Natural killer cell (primary cell): ENCODE measurements at regions not wholly inside any gene's neighbourhood (a gene's known extent, or its start where the extent isn't known, plus 50 kb on each side); places are given as distances from the start of the nearest gene placed in this dataset.

ENCODE experiments used
- ATAC-seq, 3 donors: fragments of 150-1000 bp in 2 of 3; fragments of 200-7000 bp in 1 of 3; cut with Tn5 transposase; 1 replicate in 1 of 3; 2 replicates in 2 of 3; pipeline ENCODE4 v1.10.0; 2021; ENCODE audit warnings: mild to moderate bottlenecking in 2 of 3, moderate library complexity in 2 of 3
- DNase-seq, 2 donors: peaks; one replicate each; pipeline versions ENCODE4 v3.0.0 to v3.0.0-alpha.2; 2013 to 2021; ENCODE audit warnings: mixed read lengths in 1 of 2
- H3K27ac ChIP-seq: one replicate; pipeline ENCODE4 v1.5.1; 2013; ENCODE audit warnings: mild to moderate bottlenecking, low read length
- H3K27me3 ChIP-seq: one replicate; pipeline ENCODE4 v1.6.1; 2013; ENCODE audit warnings: low read length; ENCODE audit not compliant: control insufficient read depth, insufficient read depth
- H3K36me3 ChIP-seq: one replicate; pipeline ENCODE4 v1.6.1; 2013; ENCODE audit warnings: low read length; ENCODE audit not compliant: control insufficient read depth, insufficient read depth
- H3K4me1 ChIP-seq: one replicate; pipeline ENCODE4 v1.6.1; 2013; ENCODE audit warnings: low read length; ENCODE audit not compliant: control insufficient read depth, insufficient read depth
- H3K4me3 ChIP-seq: one replicate; pipeline ENCODE4 v1.5.1; 2013; ENCODE audit warnings: low read length
- H3K9me3 ChIP-seq: one replicate; pipeline ENCODE4 v1.6.1; 2013; ENCODE audit warnings: low read length; ENCODE audit not compliant: control insufficient read depth, insufficient read depth
- H3K27ac Mint-ChIP-seq, 2 donors: one replicate each; pipeline ENCODE4 v1.8.0; 2022; ENCODE audit warnings: mild to moderate bottlenecking in 2 of 2, mixed read lengths in 2 of 2, moderate library complexity in 1 of 2
- H3K27me3 Mint-ChIP-seq, 2 donors: one replicate each; pipeline ENCODE4 v1.8.0; 2022; ENCODE audit warnings: low read depth in 2 of 2, mixed read lengths in 2 of 2
- H3K36me3 Mint-ChIP-seq: one replicate; pipeline ENCODE4 v1.8.0; 2022; ENCODE audit warnings: mixed read lengths
- H3K4me1 Mint-ChIP-seq, 2 donors: one replicate each; pipeline ENCODE4 v1.8.0; 2022; ENCODE audit warnings: mixed read lengths in 2 of 2
- H3K4me3 Mint-ChIP-seq: one replicate; pipeline ENCODE4 v1.8.0; 2022; ENCODE audit warnings: mild to moderate bottlenecking, moderate library complexity, mixed read lengths
- H3K9me3 Mint-ChIP-seq, 2 donors: one replicate each; pipeline ENCODE4 v1.8.0; 2022; ENCODE audit warnings: mixed read lengths in 2 of 2
- WGBS: methylation state at CpG from one replicate; pipeline ENCODE4 v1.1.7; 2013; ENCODE audit warnings: missing lambda C conversion rate; ENCODE audit not compliant: insufficient coverage; 5-methylcytosine and 5-hydroxymethylcytosine counted together
- intact Hi-C: fragments of 100-400 bp; cut with micrococcal nuclease; formaldehyde crosslinking; loops from one replicate; pipeline ENCODE4 v1.14.2; 2022
- TF ChIP-seq, protein P1 (sequence below): fragments of 200-600 bp; IDR thresholded peaks from one replicate; pipeline ENCODE4 v1.8.0; 2022; ENCODE audit warnings: antibody characterized with exemption

DNA sequence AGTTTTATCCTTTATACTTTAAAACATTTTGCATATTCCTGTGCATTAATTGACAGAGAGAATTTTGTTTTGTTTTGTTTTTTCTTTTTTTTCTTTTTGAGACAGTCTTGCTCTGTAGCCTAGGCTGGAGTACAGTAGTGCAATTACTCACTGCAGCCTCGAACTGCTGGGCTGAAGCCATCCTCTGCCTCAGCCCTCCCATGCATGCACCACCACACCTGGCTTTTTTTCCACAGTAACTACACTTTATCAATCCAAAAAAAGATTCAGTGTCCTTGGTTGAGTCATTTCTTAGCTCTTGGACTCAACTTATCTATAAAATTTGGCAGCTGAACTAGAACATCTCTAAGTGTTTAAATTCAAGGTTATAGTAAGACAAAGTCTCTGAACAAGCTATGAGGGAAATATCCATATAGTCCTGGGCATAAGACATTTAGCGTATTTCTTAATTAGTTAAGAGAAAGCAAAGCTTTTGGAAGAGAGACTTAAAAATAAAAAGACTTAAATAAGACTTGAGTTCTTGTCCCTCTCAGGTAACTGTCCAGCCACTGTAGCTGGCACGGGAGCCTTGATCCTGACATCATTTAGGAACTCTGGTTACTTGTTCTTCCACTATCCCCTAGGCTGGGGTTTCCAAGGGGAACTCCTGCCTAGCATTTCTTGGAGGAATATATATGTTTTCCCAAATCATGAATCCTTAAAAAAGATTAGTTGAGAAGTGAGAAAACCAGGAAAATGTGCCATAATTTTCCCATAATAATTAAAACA lies 300.1 kb downstream of the HACE1 start:
- H3K4me1 ChIP-seq, result no peaks in the 10 kb centered on the region
- TF ChIP-seq, protein P1, sequence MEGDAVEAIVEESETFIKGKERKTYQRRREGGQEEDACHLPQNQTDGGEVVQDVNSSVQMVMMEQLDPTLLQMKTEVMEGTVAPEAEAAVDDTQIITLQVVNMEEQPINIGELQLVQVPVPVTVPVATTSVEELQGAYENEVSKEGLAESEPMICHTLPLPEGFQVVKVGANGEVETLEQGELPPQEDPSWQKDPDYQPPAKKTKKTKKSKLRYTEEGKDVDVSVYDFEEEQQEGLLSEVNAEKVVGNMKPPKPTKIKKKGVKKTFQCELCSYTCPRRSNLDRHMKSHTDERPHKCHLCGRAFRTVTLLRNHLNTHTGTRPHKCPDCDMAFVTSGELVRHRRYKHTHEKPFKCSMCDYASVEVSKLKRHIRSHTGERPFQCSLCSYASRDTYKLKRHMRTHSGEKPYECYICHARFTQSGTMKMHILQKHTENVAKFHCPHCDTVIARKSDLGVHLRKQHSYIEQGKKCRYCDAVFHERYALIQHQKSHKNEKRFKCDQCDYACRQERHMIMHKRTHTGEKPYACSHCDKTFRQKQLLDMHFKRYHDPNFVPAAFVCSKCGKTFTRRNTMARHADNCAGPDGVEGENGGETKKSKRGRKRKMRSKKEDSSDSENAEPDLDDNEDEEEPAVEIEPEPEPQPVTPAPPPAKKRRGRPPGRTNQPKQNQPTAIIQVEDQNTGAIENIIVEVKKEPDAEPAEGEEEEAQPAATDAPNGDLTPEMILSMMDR, result no peak
- no peaks in the 10 kb centered on the region for H3K9me3 ChIP-seq
- Mint-ChIP-seq H3K4me1 (no peaks in the 10 kb centered on the region), H3K27ac (no peak overlapping the region), H3K9me3 (no peaks in the 10 kb centered on the region), H3K27me3 (no peaks in the 10 kb centered on the region), H3K4me3 (no peak overlapping the region), H3K36me3 (no peaks in the 10 kb centered on the region)
- H3K27me3 ChIP-seq, result no peaks in the 10 kb centered on the region
- no peak overlapping the region for H3K4me3 ChIP-seq
- no peak for ATAC-seq
- no peak for DNase-seq
- intact Hi-C loops, result no loop called here
- WGBS, result 85% methylated on average over 3 of the region's 3 CpGs
- H3K36me3 ChIP-seq, result no peaks in the 10 kb centered on the region
- no peak overlapping the region for H3K27ac ChIP-seq

DNA sequence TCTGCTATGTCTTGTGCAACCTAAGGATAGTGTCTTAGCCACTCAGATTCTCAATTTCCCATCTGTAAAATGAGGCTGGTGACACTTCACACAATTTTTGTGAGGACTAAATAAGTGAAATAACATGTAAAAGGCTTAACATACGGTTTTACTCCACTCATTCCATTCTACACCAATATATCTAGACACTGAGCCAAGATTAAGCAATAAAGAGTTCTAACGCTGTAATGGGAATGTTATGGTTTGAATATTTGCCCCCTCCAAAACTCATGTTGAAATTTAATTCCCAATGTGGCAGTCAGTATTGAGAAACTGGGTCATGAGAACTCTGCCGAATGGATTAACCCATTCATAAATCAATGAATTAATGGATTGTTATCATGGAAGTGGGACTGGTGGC lies 301.0 kb downstream of the HACE1 start:
- Histone ChIP-seq H3K4me3 (no peak overlapping the region), H3K27me3 (no peaks in the 10 kb centered on the region), H3K9me3 (no peaks in the 10 kb centered on the region), H3K36me3 (no peaks in the 10 kb centered on the region), H3K4me1 (no peaks in the 10 kb centered on the region), H3K27ac (no peak overlapping the region)
- H3K36me3 Mint-ChIP-seq, result no peaks in the 10 kb centered on the region
- no peak overlapping the region for H3K4me3 Mint-ChIP-seq
- no peaks in the 10 kb centered on the region for H3K27me3 Mint-ChIP-seq
- DNase-seq (no peak), ATAC-seq (no peak)
- TF ChIP-seq, protein P1, result no peak
- no peaks in the 10 kb centered on the region for H3K9me3 Mint-ChIP-seq
- intact Hi-C loops, result no loop called here
- H3K27ac Mint-ChIP-seq, result no peak overlapping the region
- no peaks in the 10 kb centered on the region for H3K4me1 Mint-ChIP-seq
- WGBS, result no CpG with 5 or more reads among the region's 3 CpGs

DNA sequence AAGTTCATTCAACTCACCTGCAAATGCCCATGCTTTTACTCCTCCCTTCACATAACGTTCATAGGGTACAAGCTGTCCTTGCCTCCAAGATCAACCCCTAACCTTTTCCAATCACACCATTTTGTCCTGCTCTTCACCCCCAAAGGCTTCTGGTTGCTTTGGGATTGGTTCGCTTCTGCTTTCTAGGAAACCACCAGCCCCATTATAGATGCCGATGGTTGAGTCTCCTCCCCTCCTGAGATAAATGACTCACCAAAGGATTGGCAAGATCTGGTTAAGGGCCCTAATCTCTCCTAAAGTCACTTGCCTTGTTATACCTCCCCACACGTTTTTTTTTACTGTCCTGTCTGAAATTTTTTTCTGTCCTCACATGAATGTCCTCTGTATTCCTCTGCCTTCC lies 311.4 kb downstream of the HACE1 start:
- H3K9me3 Mint-ChIP-seq, result peaks cover 2 to 5% of the 10 kb centered on the region in 2 donors
- H3K9me3 ChIP-seq, result no peaks in the 10 kb centered on the region
- no peak overlapping the region for H3K4me3 Mint-ChIP-seq
- no peaks in the 10 kb centered on the region for H3K36me3 ChIP-seq
- no peaks in the 10 kb centered on the region for H3K4me1 Mint-ChIP-seq
- no peak overlapping the region for H3K4me3 ChIP-seq
- TF ChIP-seq, protein P1, result no peak
- H3K27me3 ChIP-seq, result no peaks in the 10 kb centered on the region
- 75% methylated on average over 4 of the region's 4 CpGs for WGBS
- ATAC-seq (no peak), DNase-seq (no peak)
- H3K4me1 ChIP-seq, result no peaks in the 10 kb centered on the region
- intact Hi-C loops, result no loop called here
- no peaks in the 10 kb centered on the region for H3K36me3 Mint-ChIP-seq
- H3K27ac ChIP-seq, result no peak overlapping the region
- H3K27ac Mint-ChIP-seq, result no peak overlapping the region
- H3K27me3 Mint-ChIP-seq, result peaks cover 0 to 5% of the 10 kb centered on the region in 2 donors

DNA sequence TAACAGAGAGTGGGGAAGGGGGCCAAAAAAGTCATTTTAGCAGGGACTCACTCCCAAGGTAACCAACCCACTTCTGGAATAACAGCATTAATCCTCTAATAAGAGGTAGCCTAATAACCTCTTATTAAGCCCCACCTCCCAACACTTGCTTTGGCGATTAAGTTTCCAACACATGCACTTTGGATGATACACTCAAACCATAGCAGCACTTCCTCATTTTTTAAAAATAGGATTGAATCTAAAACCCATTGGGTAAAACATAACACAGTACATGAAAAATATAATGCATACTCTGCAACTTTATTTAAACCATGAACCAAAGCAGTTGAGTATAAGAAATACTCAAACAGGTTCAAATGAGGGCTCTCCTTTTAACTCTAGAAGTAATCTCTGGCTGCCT lies 318.3 kb downstream of the HACE1 start:
- 10% methylated on average over 1 of the region's 1 CpG for WGBS
- TF ChIP-seq, protein P1, result no peak
- Histone ChIP-seq H3K9me3 (no peaks in the 10 kb centered on the region), H3K4me3 (no peak overlapping the region), H3K4me1 (no peaks in the 10 kb centered on the region), H3K27me3 (no peaks in the 10 kb centered on the region), H3K36me3 (no peaks in the 10 kb centered on the region), H3K27ac (no peak overlapping the region)
- Mint-ChIP-seq H3K4me1 (no peaks in the 10 kb centered on the region), H3K27me3 (peaks cover 0 to 2% of the 10 kb centered on the region in 2 donors), H3K36me3 (no peaks in the 10 kb centered on the region), H3K4me3 (no peak overlapping the region), H3K27ac (no peak overlapping the region), H3K9me3 (peaks cover 0 to 3% of the 10 kb centered on the region in 2 donors)
- ATAC-seq, result no peak
- intact Hi-C loops, result no loop called here
- DNase-seq, result no peak
